OCI-LY7 (cell line): ENCODE measurements at regions not wholly inside any gene's neighbourhood (a gene's known extent, or its start where the extent isn't known, plus 50 kb on each side); places are given as distances from the start of the nearest gene placed in this dataset.

Experiments used
- BruUV-seq: library from RNA; stranded (reverse); fragments of 400-500 nt; replicated peaks from 2 replicates; lab custom pipeline; 2021; lab: Mats Ljungman, UMichigan
- CTCF ChIA-PET: fragments of 300-600 bp; sonication (Branson Sonifier 250); formaldehyde crosslinking; loops from one replicate; lab custom pipeline; 2022; ENCODE audit warnings: antibody characterized with exemption; ENCODE audit not compliant: unreplicated experiment; lab: Charles Lee
- POLR2A ChIA-PET: fragments of 300-600 bp; sonication (Branson Sonifier 250); formaldehyde crosslinking; loops from one replicate; lab custom pipeline; 2022; ENCODE audit warnings: antibody characterized with exemption; lab: Charles Lee
- DNase-seq: peaks from one replicate; pipeline ENCODE4 v3.0.0-alpha.2; 2015; ENCODE audit warnings: low spot score
- H2AFZ ChIP-seq: fragments of 200-600 bp; sonication (generic), shearing (Covaris generic); 2 replicates; pipeline ENCODE4 v1.6.1; 2014; ENCODE audit warnings: mild to moderate bottlenecking, antibody characterized with exemption, low read length, moderate library complexity
- H3K27ac ChIP-seq: fragments of 200-600 bp; sonication (generic); 2 replicates; pipeline ENCODE4 v1.5.1; 2014; ENCODE audit warnings: mixed run types, low read depth, mild to moderate bottlenecking, moderate library complexity, low read length, inconsistent platforms; ENCODE audit not compliant: poor library complexity, severe bottlenecking
- H3K36me3 ChIP-seq: fragments of 200-600 bp; sonication (generic); 2 replicates; pipeline ENCODE4 v1.6.1; 2014; ENCODE audit warnings: mild to moderate bottlenecking, antibody characterized with exemption, low read length, moderate library complexity, mixed read lengths; ENCODE audit not compliant: insufficient read depth
- H3K4me1 ChIP-seq: fragments of 200-600 bp; sonication (generic); 2 replicates; pipeline ENCODE4 v1.5.1; 2014; ENCODE audit warnings: mild to moderate bottlenecking, low read length; ENCODE audit not compliant: insufficient read depth, poor library complexity, severe bottlenecking
- H3K4me2 ChIP-seq: fragments of 200-600 bp; sonication (generic); 2 replicates; pipeline ENCODE4 v1.6.1; 2014; ENCODE audit warnings: mild to moderate bottlenecking, low read length
- H3K4me3 ChIP-seq: fragments of 200-600 bp; sonication (generic); 2 replicates; pipeline ENCODE4 v1.5.1; 2014; ENCODE audit warnings: mild to moderate bottlenecking, low read depth, low read length; ENCODE audit not compliant: poor library complexity, severe bottlenecking
- H3K79me2 ChIP-seq: fragments of 200-600 bp; sonication (generic); 2 replicates; pipeline ENCODE4 v1.6.1; 2016; ENCODE audit warnings: low read depth, mild to moderate bottlenecking, low read length, moderate library complexity, mixed read lengths; ENCODE audit not compliant: insufficient read depth
- H3K9me2 ChIP-seq: fragments of 200-600 bp; sonication (generic); 2 replicates; pipeline ENCODE4 v1.6.1; 2016; ENCODE audit warnings: mild to moderate bottlenecking, low read length, mixed read lengths; ENCODE audit not compliant: insufficient read depth
- H3K9me3 ChIP-seq: fragments of 200-600 bp; sonication (generic); 2 replicates; pipeline ENCODE4 v1.6.1; 2014; ENCODE audit warnings: mild to moderate bottlenecking, mixed run types, low read length, mixed read lengths
- H4K20me1 ChIP-seq: fragments of 200-600 bp; sonication (generic); 2 replicates; pipeline ENCODE4 v1.6.1; 2014; ENCODE audit warnings: mild to moderate bottlenecking, antibody characterized with exemption, low read length, moderate library complexity, mixed read lengths; ENCODE audit not compliant: insufficient read depth
- CTCF ChIP-seq: fragments of 200-600 bp; sonication (generic); conservative IDR thresholded peaks from 2 replicates; pipeline ENCODE4 v1.5.1; 2014; ENCODE audit warnings: mild to moderate bottlenecking, antibody characterized with exemption, low read length, moderate library complexity, mixed read lengths
- EZH2phosphoT487 ChIP-seq: fragments of 200-600 bp; sonication (generic); IDR thresholded peaks from 2 replicates; pipeline ENCODE4 v1.6.1; 2018; ENCODE audit warnings: low read depth, borderline replicate concordance, mild to moderate bottlenecking, mixed run types, antibody characterized with exemption, low read length, moderate library complexity, mixed read lengths
- intact Hi-C: fragments of 100-400 bp; cut with micrococcal nuclease; formaldehyde crosslinking; loops from one replicate; pipeline ENCODE4 v1.10.0; 2022; ENCODE audit not compliant: unreplicated experiment

GRCh38 chr2:191514613-191515012, 163.3 kb upstream of the NABP1 start:
- ChIA-PET CTCF (interaction anchor here (0.9 kb wide), 1 partner anchor 28 kb away, joined by 3 read pairs; no protein-coding TSS in a partner anchor), POLR2A (no interaction called here)
- Histone ChIP-seq H4K20me1 (no peaks in the 10 kb centered on the region), H3K79me2 (no peaks in the 10 kb centered on the region), H2AFZ (no peak overlapping the region), H3K4me1 (no peaks in the 10 kb centered on the region), H3K4me2 (no peak overlapping the region), H3K9me2 (no peaks in the 10 kb centered on the region), H3K27ac (no peak overlapping the region), H3K4me3 (no peak overlapping the region), H3K36me3 (no peaks in the 10 kb centered on the region), H3K9me3 (no peaks in the 10 kb centered on the region)
- TF ChIP-seq CTCF (no peak), EZH2phosphoT487 (no peak)
- no peak for DNase-seq
- intact Hi-C loops, result no loop called here
- no TSS peak for BruUV-seq

GRCh38 chr2:191515551-191515950, 162.4 kb upstream of the NABP1 start:
- Histone ChIP-seq H4K20me1 (no peaks in the 10 kb centered on the region), H3K9me2 (no peaks in the 10 kb centered on the region), H2AFZ (no peak overlapping the region), H3K9me3 (no peaks in the 10 kb centered on the region), H3K36me3 (no peaks in the 10 kb centered on the region), H3K4me2 (no peak overlapping the region), H3K4me3 (no peak overlapping the region), H3K27ac (no peak overlapping the region), H3K79me2 (no peaks in the 10 kb centered on the region), H3K4me1 (no peaks in the 10 kb centered on the region)
- TF ChIP-seq EZH2phosphoT487 (no peak), CTCF (no peak)
- no TSS peak for BruUV-seq
- intact Hi-C loops, result no loop called here
- CTCF ChIA-PET, result no interaction called here
- POLR2A ChIA-PET, result no interaction called here
- no peak for DNase-seq

GRCh38 chr2:191516260-191516659, 161.7 kb upstream of the NABP1 start:
- BruUV-seq, result no TSS peak
- no peak for TF ChIP-seq EZH2phosphoT487
- no peak for TF ChIP-seq CTCF
- Histone ChIP-seq H3K36me3 (no peaks in the 10 kb centered on the region), H3K9me2 (no peaks in the 10 kb centered on the region), H3K9me3 (no peaks in the 10 kb centered on the region), H3K4me1 (no peaks in the 10 kb centered on the region), H4K20me1 (no peaks in the 10 kb centered on the region), H3K79me2 (no peaks in the 10 kb centered on the region), H2AFZ (no peak overlapping the region), H3K4me2 (no peak overlapping the region), H3K27ac (no peak overlapping the region), H3K4me3 (no peak overlapping the region)
- POLR2A ChIA-PET, result no interaction called here
- CTCF ChIA-PET, result no interaction called here
- no peak for DNase-seq
- intact Hi-C loops, result no loop called here
